OCI-LY3 (cell line): ENCODE measurements at regions not wholly inside any gene's neighbourhood (a gene's known extent, or its start where the extent isn't known, plus 50 kb on each side); places are given as distances from the start of the nearest gene placed in this dataset.

Experiments
- H2AFZ ChIP-seq: fragments of 200-600, 300-600 bp; shearing (Covaris generic); 2 replicates; pipeline ENCODE4 v1.6.0; 2014; ENCODE audit warnings: antibody characterized with exemption, low read depth, low read length
- H3K27ac ChIP-seq: fragments of 200-600, 300-600 bp; sonication (generic); 2 replicates; pipeline ENCODE4 v1.5.1; 2014; ENCODE audit warnings: mild to moderate bottlenecking, low read length, moderate library complexity, mixed read lengths
- H3K27me3 ChIP-seq: fragments of 200-600, 300-600 bp; sonication (generic); 2 replicates; pipeline ENCODE4 v1.6.1; 2014; ENCODE audit warnings: low read depth, low read length, mixed read lengths
- H3K36me3 ChIP-seq: fragments of 200-600, 300-600 bp; sonication (generic); replicated peaks from 2 replicates; pipeline ENCODE3; 2014; ENCODE audit warnings: low read depth, low read length, mixed read lengths
- H3K4me1 ChIP-seq: fragments of 300-600, 200-600 bp; sonication (generic); 2 replicates; pipeline ENCODE4 v1.6.1; 2014; ENCODE audit warnings: low read length, mixed read lengths
- H3K4me2 ChIP-seq: fragments of 200-600, 300-600 bp; sonication (generic); 2 replicates; pipeline ENCODE4 v1.6.1; 2014; ENCODE audit warnings: low read length, mixed read lengths
- H3K4me3 ChIP-seq: fragments of 300-600, 200-600 bp; sonication (generic); 2 replicates; pipeline ENCODE4 v1.5.1; 2014; ENCODE audit warnings: antibody characterized with exemption, mild to moderate bottlenecking, low read length, moderate library complexity
- H3K79me2 ChIP-seq: fragments of 300-600, 200-600 bp; shearing (Covaris generic); 2 replicates; pipeline ENCODE4 v1.6.1; 2014; ENCODE audit warnings: mild to moderate bottlenecking, low read length, mixed read lengths
- H3K9ac ChIP-seq: fragments of 300-600, 200-600 bp; shearing (Covaris generic); 2 replicates; pipeline ENCODE4 v1.6.0; 2014; ENCODE audit warnings: mild to moderate bottlenecking, low read length, moderate library complexity
- H3K9me3 ChIP-seq: fragments of 200-600, 300-600 bp; shearing (Covaris generic); 2 replicates; pipeline ENCODE4 v1.6.1; 2014; ENCODE audit warnings: low read length, mixed read lengths; ENCODE audit not compliant: insufficient read depth
- H4K20me1 ChIP-seq: fragments of 200-600, 300-600 bp; sonication (generic); 2 replicates; pipeline ENCODE4 v1.6.1; 2016; ENCODE audit warnings: low read length, mixed read lengths; ENCODE audit not compliant: insufficient read depth
- EZH2phosphoT487 ChIP-seq: fragments of 200-600 bp; shearing (Covaris generic); IDR thresholded peaks from 2 replicates; pipeline ENCODE4 v1.6.1; 2018; ENCODE audit warnings: antibody characterized with exemption, mixed run types, low read depth
- TF ChIP-seq, protein P1 (sequence below): fragments of 200-600, 300-600 bp; sonication (generic); IDR thresholded peaks from 2 replicates; pipeline ENCODE4 v1.5.1; 2014; ENCODE audit warnings: antibody characterized with exemption, low read length, low read depth

- Histone ChIP-seq H3K27me3 (peaks cover 3% of the 10 kb centered on the region; the same call in 1 of the 2 replicates), H3K36me3 (no peaks in the 10 kb centered on the region), H4K20me1 (no peaks in the 10 kb centered on the region), H3K4me2 (no peak overlapping the region), H3K27ac (no peak overlapping the region), H3K79me2 (no peaks in the 10 kb centered on the region), H3K4me1 (no peaks in the 10 kb centered on the region), H3K9ac (no peak overlapping the region), H3K9me3 (no peaks in the 10 kb centered on the region), H3K4me3 (no peak overlapping the region), H2AFZ (no peak overlapping the region)
- TF ChIP-seq, protein P1, sequence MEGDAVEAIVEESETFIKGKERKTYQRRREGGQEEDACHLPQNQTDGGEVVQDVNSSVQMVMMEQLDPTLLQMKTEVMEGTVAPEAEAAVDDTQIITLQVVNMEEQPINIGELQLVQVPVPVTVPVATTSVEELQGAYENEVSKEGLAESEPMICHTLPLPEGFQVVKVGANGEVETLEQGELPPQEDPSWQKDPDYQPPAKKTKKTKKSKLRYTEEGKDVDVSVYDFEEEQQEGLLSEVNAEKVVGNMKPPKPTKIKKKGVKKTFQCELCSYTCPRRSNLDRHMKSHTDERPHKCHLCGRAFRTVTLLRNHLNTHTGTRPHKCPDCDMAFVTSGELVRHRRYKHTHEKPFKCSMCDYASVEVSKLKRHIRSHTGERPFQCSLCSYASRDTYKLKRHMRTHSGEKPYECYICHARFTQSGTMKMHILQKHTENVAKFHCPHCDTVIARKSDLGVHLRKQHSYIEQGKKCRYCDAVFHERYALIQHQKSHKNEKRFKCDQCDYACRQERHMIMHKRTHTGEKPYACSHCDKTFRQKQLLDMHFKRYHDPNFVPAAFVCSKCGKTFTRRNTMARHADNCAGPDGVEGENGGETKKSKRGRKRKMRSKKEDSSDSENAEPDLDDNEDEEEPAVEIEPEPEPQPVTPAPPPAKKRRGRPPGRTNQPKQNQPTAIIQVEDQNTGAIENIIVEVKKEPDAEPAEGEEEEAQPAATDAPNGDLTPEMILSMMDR: no peak
- no peak for TF ChIP-seq EZH2phosphoT487
These were observed 224.2 kb upstream of the IRX3 start for GRCh38 chr16:54510685-54511221.

DNA sequence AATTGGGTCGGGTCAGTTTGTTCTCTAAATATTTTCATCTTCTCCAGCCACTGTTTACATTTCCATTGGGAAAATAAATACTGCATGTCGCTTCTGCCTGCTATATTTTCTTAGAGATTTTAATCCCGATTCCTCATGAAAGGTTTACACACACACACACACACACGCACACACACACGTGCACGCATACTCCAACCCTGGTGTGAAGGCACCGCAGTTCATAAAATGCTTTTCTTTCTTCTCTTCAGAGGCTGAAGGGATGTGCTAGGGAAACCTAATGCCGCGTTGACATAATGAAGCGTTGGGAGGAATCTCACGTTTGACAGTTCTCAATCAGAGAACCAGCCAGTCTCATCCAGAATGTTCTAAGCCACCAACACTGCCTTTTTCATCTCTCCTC is 222.9 kb upstream of the IRX3 start:
- no peaks in the 10 kb centered on the region for H3K4me1 ChIP-seq
- H3K79me2 ChIP-seq: no peaks in the 10 kb centered on the region
- TF ChIP-seq, protein P1: no peak
- TF ChIP-seq EZH2phosphoT487: no peak
- no peaks in the 10 kb centered on the region for H4K20me1 ChIP-seq
- no peak overlapping the region for H3K4me3 ChIP-seq
- H3K4me2 ChIP-seq: no peak overlapping the region
- no peak overlapping the region for H3K9ac ChIP-seq
- H2AFZ ChIP-seq: no peak overlapping the region
- H3K27me3 ChIP-seq: peaks cover 3% of the 10 kb centered on the region; the same call in 1 of the 2 replicates
- H3K27ac ChIP-seq: no peak overlapping the region
- H3K36me3 ChIP-seq: no peaks in the 10 kb centered on the region
- H3K9me3 ChIP-seq: no peaks in the 10 kb centered on the region

DNA sequence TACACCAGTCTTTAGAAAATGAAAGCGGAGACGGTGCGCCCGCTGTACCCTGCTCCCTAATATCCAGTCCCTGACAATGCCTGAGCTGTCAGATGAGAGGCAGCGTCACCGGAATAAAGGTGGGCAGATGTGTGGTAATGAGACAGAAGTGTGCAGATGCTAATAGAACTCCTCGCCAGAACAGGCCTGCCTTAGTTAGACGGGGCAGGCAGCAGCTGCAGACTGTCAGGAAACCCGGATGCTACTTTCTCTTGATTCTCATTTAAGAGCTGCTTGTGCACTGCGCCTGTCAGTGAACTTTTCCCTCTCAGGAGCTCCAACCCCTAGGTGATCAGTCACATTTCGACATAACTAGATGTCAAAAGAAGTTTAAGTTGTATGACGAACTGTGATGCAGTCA is 221.8 kb upstream of the IRX3 start:
- Histone ChIP-seq H3K9me3 (no peaks in the 10 kb centered on the region), H4K20me1 (no peaks in the 10 kb centered on the region), H3K27me3 (peaks cover 3% of the 10 kb centered on the region; the same call in 1 of the 2 replicates), H3K4me1 (no peaks in the 10 kb centered on the region), H2AFZ (no peak overlapping the region), H3K9ac (no peak overlapping the region), H3K36me3 (no peaks in the 10 kb centered on the region), H3K27ac (no peak overlapping the region), H3K4me2 (no peak overlapping the region), H3K79me2 (no peaks in the 10 kb centered on the region), H3K4me3 (no peak overlapping the region)
- no peak for TF ChIP-seq EZH2phosphoT487
- TF ChIP-seq, protein P1: no peak

GRCh38 chr16:54506741-54507500 is 220.3 kb upstream of the IRX3 start:
- no peak overlapping the region for H3K4me2 ChIP-seq
- no peaks in the 10 kb centered on the region for H3K79me2 ChIP-seq
- no peaks in the 10 kb centered on the region for H3K4me1 ChIP-seq
- no peaks in the 10 kb centered on the region for H3K9me3 ChIP-seq
- no peaks in the 10 kb centered on the region for H3K36me3 ChIP-seq
- no peaks in the 10 kb centered on the region for H4K20me1 ChIP-seq
- H3K4me3 ChIP-seq: no peak overlapping the region
- no peak for TF ChIP-seq EZH2phosphoT487
- TF ChIP-seq, protein P1: no peak
- no peak overlapping the region for H2AFZ ChIP-seq
- peaks cover 3% of the 10 kb centered on the region; the same call in 1 of the 2 replicates for H3K27me3 ChIP-seq
- no peak overlapping the region for H3K9ac ChIP-seq
- no peak overlapping the region for H3K27ac ChIP-seq
